Activated CD4-positive, alpha-beta T cell treated with anti-CD3 and anti-CD28 coated beads, Interleukin-2, amount 10 ng/mL, durations not matched to agents 24 days and 14 days (primary cell): ENCODE measurements at regions not wholly inside any gene's neighbourhood (a gene's known extent, or its start where the extent isn't known, plus 50 kb on each side); places are given as distances from the start of the nearest gene placed in this dataset.

ENCODE experiments used
- DNase-seq: peaks from one replicate; pipeline ENCODE4 v3.0.0; 2022
- H3K27ac Mint-ChIP-seq: one replicate; pipeline ENCODE4 v1.8.0; 2022; ENCODE audit warnings: mild to moderate bottlenecking, mixed read lengths
- H3K27me3 Mint-ChIP-seq: one replicate; pipeline ENCODE4 v1.8.0; 2022; ENCODE audit warnings: mixed read lengths
- H3K36me3 Mint-ChIP-seq: one replicate; pipeline ENCODE4 v1.8.0; 2022; ENCODE audit warnings: low read depth, mild to moderate bottlenecking, mixed read lengths
- H3K4me1 Mint-ChIP-seq: one replicate; pipeline ENCODE4 v1.8.0; 2021; ENCODE audit warnings: mixed read lengths
- H3K4me3 Mint-ChIP-seq: one replicate; pipeline ENCODE4 v1.8.0; 2022; ENCODE audit warnings: mild to moderate bottlenecking, moderate library complexity, mixed read lengths
- H3K9me3 Mint-ChIP-seq: one replicate; pipeline ENCODE4 v1.8.0; 2021; ENCODE audit warnings: mixed read lengths
- intact Hi-C: fragments of 100-400 bp; cut with micrococcal nuclease; formaldehyde crosslinking; loops from one replicate; pipeline ENCODE4 v1.15.1; 2023

- intact Hi-C loops: no loop called here
- peaks cover 8% of the 10 kb centered on the region for H3K27me3 Mint-ChIP-seq
- no peaks in the 10 kb centered on the region for H3K36me3 Mint-ChIP-seq
- no peaks in the 10 kb centered on the region for H3K9me3 Mint-ChIP-seq
- no peak overlapping the region for H3K4me3 Mint-ChIP-seq
- no peak for DNase-seq
- no peak overlapping the region for H3K27ac Mint-ChIP-seq
- no peaks in the 10 kb centered on the region for H3K4me1 Mint-ChIP-seq
These were observed 54.4 kb upstream of the GRIP1 start for GRCh38 chr12:66733321-66733720.

DNA sequence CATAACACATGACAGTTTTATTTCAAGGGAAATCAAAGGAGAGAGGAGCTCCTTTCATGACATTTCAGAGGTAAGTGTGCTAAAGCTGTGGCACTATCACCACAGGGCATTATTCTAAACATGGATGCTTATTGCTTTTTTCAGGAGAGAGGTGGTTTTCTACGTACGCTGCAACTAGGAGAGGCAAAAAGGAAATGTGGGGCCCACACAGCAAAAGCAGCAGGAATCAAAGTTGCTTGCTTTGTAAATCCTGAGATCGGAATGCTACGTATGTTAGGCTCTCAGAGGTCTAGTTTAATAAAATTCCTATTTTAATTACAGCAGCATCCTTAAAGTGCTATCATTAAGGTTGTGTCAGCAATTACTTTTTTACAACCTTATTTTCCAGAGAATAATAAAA is 55.0 kb upstream of the GRIP1 start:
- no peaks in the 10 kb centered on the region for H3K9me3 Mint-ChIP-seq
- no peaks in the 10 kb centered on the region for H3K36me3 Mint-ChIP-seq
- no peak overlapping the region for H3K27ac Mint-ChIP-seq
- no peak overlapping the region for H3K4me3 Mint-ChIP-seq
- H3K27me3 Mint-ChIP-seq: peaks cover 8% of the 10 kb centered on the region
- H3K4me1 Mint-ChIP-seq: no peaks in the 10 kb centered on the region
- intact Hi-C loops: no loop called here
- DNase-seq: no peak

GRCh38 chr12:66735275-66735674 is 56.4 kb upstream of the GRIP1 start:
- Mint-ChIP-seq H3K27me3 (peaks cover 8% of the 10 kb centered on the region), H3K27ac (no peak overlapping the region), H3K4me3 (no peak overlapping the region), H3K9me3 (no peaks in the 10 kb centered on the region), H3K4me1 (no peaks in the 10 kb centered on the region), H3K36me3 (no peaks in the 10 kb centered on the region)
- DNase-seq: no peak
- intact Hi-C loops: no loop called here

DNA sequence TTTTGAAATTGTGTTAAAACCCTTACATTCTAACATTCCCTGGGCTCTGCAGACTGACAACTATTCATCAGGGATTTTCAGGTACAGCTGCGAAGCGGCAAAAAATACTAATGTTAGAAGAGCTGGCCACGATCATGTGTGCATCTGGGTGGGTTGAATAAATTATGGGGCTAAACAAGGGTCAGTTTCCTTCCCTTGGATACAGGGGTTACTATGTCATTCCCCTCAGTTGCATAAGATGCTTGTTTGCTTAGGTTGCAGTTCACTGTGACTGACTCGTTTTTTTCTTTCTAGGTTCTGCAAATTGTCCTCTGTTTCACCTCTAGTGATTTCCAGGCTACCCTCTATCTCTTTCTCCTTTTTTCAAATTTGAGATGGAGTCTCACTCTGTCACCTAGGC is 58.1 kb upstream of the GRIP1 start:
- intact Hi-C loops: no loop called here

DNA sequence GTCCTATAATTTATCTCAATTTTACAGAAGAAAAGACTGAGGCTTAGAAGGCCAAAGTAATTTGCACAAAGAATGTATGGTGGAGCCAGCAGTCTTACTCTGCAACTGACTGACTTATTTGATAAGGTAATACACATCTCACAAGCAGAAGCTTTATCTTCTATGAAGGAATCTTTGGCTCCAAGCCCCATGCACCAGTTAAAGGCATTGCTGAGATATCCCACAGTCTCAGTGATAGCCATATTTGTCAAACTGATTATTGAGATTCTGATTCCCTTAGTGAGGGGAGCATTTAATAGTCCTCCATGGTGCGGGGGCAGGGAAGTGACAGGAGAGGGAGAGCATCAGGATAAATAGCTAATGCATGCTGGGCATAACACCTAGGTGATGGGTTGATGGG is 60.4 kb upstream of the GRIP1 start:
- H3K27me3 Mint-ChIP-seq: peaks cover 1% of the 10 kb centered on the region
- H3K4me3 Mint-ChIP-seq: no peak overlapping the region
- no peak for DNase-seq
- H3K36me3 Mint-ChIP-seq: no peaks in the 10 kb centered on the region
- peaks cover 4% of the 10 kb centered on the region for H3K4me1 Mint-ChIP-seq
- no peak overlapping the region for H3K27ac Mint-ChIP-seq
- intact Hi-C loops: no loop called here
- peaks cover 3% of the 10 kb centered on the region for H3K9me3 Mint-ChIP-seq

More for the DNA sequence above, 58.1 kb upstream of the GRIP1 start:
- Mint-ChIP-seq H3K36me3 (no peaks in the 10 kb centered on the region), H3K27me3 (peaks cover 6% of the 10 kb centered on the region), H3K4me3 (no peak overlapping the region), H3K27ac (no peak overlapping the region), H3K4me1 (no peaks in the 10 kb centered on the region), H3K9me3 (no peaks in the 10 kb centered on the region)
- DNase-seq: no peak

DNA sequence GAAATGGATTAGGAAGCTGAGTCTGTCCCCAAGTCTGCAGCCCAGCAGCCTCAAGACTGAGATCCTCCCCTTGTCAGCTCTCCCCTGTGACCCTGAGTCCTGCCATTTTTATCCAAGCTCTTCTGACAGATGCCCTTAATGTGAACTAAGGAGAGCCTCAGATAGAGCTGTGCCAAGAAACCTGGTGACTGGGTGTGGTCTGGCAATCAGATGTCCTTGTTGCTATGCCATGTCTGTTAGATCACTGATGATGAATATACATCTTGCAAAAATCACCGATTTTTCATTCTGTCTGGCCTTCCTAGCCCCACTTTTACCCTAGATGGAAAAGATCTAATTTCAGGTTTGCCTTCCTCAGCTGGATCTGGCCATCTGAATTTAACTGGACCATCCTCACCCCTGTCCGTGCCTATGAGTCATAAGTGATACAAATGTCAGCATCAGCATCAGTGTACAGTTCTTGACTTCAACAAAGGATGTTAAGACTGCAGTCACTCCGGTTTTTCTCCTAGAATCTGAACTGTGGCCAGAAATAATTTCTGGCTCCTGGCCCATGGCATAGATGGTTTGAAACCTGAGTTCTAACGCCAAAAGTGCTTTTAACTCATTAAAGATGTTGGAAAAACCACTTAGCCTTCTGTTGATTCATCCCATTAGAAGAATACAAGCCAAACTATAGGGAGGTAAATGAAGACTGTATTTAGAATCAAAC is 61.2 kb upstream of the GRIP1 start:
- Mint-ChIP-seq H3K27me3 (peaks cover 5% of the 10 kb centered on the region), H3K4me1 (peaks cover 4% of the 10 kb centered on the region), H3K4me3 (no peak overlapping the region), H3K27ac (no peak overlapping the region), H3K36me3 (no peaks in the 10 kb centered on the region), H3K9me3 (peaks cover 3% of the 10 kb centered on the region)
- no peak for DNase-seq
- intact Hi-C loops: no loop called here

DNA sequence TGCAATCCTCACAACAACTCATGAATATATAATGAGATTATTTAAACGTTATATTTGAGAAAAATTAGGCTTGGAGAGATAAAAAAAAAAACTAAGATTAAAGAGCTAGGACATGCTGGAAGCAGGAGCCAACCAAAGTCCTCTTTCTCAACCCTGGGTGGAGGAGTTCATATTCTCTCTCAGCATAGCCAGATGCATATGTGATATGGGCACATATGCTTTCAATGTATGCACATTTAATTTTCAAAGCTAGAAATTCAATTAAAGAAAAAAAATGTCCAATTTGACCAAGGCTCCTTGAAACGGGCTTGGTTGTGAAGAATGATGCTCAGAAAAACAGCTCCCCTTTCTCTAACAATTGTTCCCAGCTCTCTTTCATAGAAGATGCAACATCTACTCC is 61.9 kb upstream of the GRIP1 start:
- H3K27me3 Mint-ChIP-seq: peaks cover 7% of the 10 kb centered on the region

DNA sequence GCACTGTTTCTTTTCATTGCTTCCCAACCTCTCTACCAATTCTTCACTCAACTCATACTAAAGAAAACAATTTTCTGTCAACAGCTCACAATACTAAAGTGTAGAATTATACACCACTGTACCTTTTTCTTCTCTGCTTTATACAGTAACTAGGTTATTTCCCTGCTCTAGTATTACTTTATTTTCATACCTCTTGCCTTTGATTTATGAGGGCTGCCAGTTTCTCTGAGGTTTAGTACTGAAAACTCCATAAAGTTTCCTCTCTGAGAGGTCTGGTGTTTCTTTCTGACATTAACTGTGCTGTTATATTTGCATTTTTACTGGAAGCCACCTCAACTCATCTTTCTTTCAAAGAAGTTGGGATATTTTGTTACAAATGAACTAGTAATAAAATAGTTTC is 63.0 kb upstream of the GRIP1 start:
- intact Hi-C loops: no loop called here
- DNase-seq: no peak
- peaks cover 3% of the 10 kb centered on the region for H3K9me3 Mint-ChIP-seq

More for the DNA sequence above, 61.9 kb upstream of the GRIP1 start:
- no peak for DNase-seq
- H3K9me3 Mint-ChIP-seq: peaks cover 3% of the 10 kb centered on the region
- peaks cover 4% of the 10 kb centered on the region for H3K4me1 Mint-ChIP-seq
- H3K4me3 Mint-ChIP-seq: no peak overlapping the region
- no peak overlapping the region for H3K27ac Mint-ChIP-seq
- no peaks in the 10 kb centered on the region for H3K36me3 Mint-ChIP-seq
- intact Hi-C loops: no loop called here

GRCh38 chr12:66742508-66743367 is 63.9 kb upstream of the GRIP1 start:
- Mint-ChIP-seq H3K4me1 (peaks cover 4% of the 10 kb centered on the region), H3K4me3 (no peak overlapping the region), H3K27me3 (peaks cover 14% of the 10 kb centered on the region), H3K9me3 (peaks cover 3% of the 10 kb centered on the region), H3K36me3 (no peaks in the 10 kb centered on the region), H3K27ac (no peak overlapping the region)
- intact Hi-C loops: no loop called here
- DNase-seq: no peak

More for the DNA sequence above, 63.0 kb upstream of the GRIP1 start:
- H3K36me3 Mint-ChIP-seq: no peaks in the 10 kb centered on the region
- H3K4me3 Mint-ChIP-seq: no peak overlapping the region
- H3K27ac Mint-ChIP-seq: no peak overlapping the region
- H3K4me1 Mint-ChIP-seq: peaks cover 4% of the 10 kb centered on the region
- peaks cover 14% of the 10 kb centered on the region for H3K27me3 Mint-ChIP-seq

DNA sequence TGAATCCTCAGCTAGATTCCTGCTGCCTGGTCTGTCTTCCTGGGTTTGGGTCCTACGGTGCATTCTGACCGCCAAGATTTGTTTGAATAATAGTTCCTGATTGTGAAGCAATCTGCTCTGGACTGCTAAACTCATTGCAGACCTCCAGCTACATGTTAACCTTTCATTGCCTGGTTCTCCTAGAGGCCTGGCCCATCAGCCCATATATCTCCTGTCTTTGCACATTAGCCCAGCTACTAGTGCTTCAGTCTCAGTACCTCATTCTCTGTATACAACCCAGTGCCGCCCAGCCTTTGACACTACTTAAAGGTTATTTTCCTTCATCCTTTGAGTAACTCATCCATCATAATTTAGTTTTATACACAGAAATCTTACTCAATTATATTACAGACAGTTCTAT is 65.6 kb upstream of the GRIP1 start:
- Mint-ChIP-seq H3K27me3 (peaks cover 17% of the 10 kb centered on the region), H3K27ac (no peak overlapping the region), H3K9me3 (peaks cover 3% of the 10 kb centered on the region), H3K36me3 (no peaks in the 10 kb centered on the region), H3K4me3 (no peak overlapping the region), H3K4me1 (peaks cover 4% of the 10 kb centered on the region)
- intact Hi-C loops: no loop called here
- DNase-seq: no peak

DNA sequence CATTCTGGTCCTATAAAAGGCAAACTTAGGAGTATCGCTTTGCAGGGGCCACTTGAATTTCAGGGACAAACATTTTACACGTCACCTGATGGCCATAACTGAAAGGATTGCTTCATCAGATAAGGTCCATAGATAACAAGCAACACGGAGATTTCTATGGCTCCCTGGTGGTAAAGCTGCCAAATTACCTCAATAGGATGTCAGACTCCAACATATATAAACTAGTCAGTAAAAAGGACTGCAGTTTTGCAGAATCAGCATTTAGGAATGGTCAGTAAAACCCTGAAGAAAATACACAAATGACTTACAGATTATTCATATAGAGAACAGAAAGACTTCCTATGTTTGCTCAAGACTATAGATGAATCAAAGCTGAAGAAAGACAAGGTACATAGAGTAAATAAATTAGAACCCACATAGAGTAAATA is 66.1 kb upstream of the GRIP1 start:
- H3K27me3 Mint-ChIP-seq: peaks cover 19% of the 10 kb centered on the region
- no peak for DNase-seq
- intact Hi-C loops: no loop called here
- peaks cover 4% of the 10 kb centered on the region for H3K4me1 Mint-ChIP-seq
- H3K4me3 Mint-ChIP-seq: no peak overlapping the region
- no peaks in the 10 kb centered on the region for H3K36me3 Mint-ChIP-seq
- H3K27ac Mint-ChIP-seq: no peak overlapping the region
- H3K9me3 Mint-ChIP-seq: peaks cover 3% of the 10 kb centered on the region

- Mint-ChIP-seq H3K36me3 (no peaks in the 10 kb centered on the region), H3K4me1 (peaks cover 4% of the 10 kb centered on the region), H3K27ac (no peak overlapping the region), H3K4me3 (no peak overlapping the region), H3K9me3 (peaks cover 3% of the 10 kb centered on the region), H3K27me3 (peaks cover 24% of the 10 kb centered on the region)
- intact Hi-C loops: no loop called here
- no peak for DNase-seq
These were observed 67.8 kb upstream of the GRIP1 start for GRCh38 chr12:66746489-66747201.

- Mint-ChIP-seq H3K4me1 (no peaks in the 10 kb centered on the region), H3K9me3 (no peaks in the 10 kb centered on the region), H3K27ac (no peak overlapping the region), H3K27me3 (peaks cover 25% of the 10 kb centered on the region), H3K36me3 (no peaks in the 10 kb centered on the region), H3K4me3 (no peak overlapping the region)
- intact Hi-C loops: no loop called here
- DNase-seq: no peak
These were observed 72.7 kb upstream of the GRIP1 start for GRCh38 chr12:66751432-66752113.
